HG03378 (cell line): ENCODE measurements at regions not wholly inside any gene's neighbourhood (a gene's known extent, or its start where the extent isn't known, plus 50 kb on each side); places are given as distances from the start of the nearest gene placed in this dataset.

Experiments used
- ATAC-seq: cut with Tn5 transposase; IDR thresholded peaks from one replicate; pipeline ENCODE4 v1.9.1; 2021; ENCODE audit warnings: mild to moderate bottlenecking, moderate library complexity; ENCODE audit not compliant: unreplicated experiment

GRCh38 chr2:65866148-65866547, 433.7 kb upstream of the SPRED2 start:
- ATAC-seq: no peak

- no peak for ATAC-seq
Measured at GRCh38 chr2:65864619-65865018, 432.2 kb upstream of the SPRED2 start.

GRCh38 chr2:65863713-65864112, 431.3 kb upstream of the SPRED2 start:
- no peak for ATAC-seq

- no peak for ATAC-seq
Measured at GRCh38 chr2:65856928-65857327, 424.5 kb upstream of the SPRED2 start.

- no peak for ATAC-seq
Measured at GRCh38 chr2:65856423-65856822, 424.0 kb upstream of the SPRED2 start.

GRCh38 chr2:65850695-65851094, 418.3 kb upstream of the SPRED2 start:
- ATAC-seq: no peak

GRCh38 chr2:65846989-65847678, 414.7 kb upstream of the SPRED2 start:
- ATAC-seq: no peak

- ATAC-seq: no peak
Measured at GRCh38 chr2:65845442-65846182, 413.2 kb upstream of the SPRED2 start.

GRCh38 chr2:65842104-65842503, 409.7 kb upstream of the SPRED2 start:
- no peak for ATAC-seq

- no peak for ATAC-seq
Measured at GRCh38 chr2:65835975-65836549, 403.7 kb upstream of the SPRED2 start.

GRCh38 chr2:65834771-65835475, 402.5 kb upstream of the SPRED2 start:
- ATAC-seq: no peak

- ATAC-seq: no peak
Measured at GRCh38 chr2:65834062-65834461, 401.7 kb upstream of the SPRED2 start.

GRCh38 chr2:65831509-65831908, 399.1 kb upstream of the SPRED2 start:
- no peak for ATAC-seq

- ATAC-seq: no peak
Measured at GRCh38 chr2:65826567-65826966, 394.2 kb upstream of the SPRED2 start.

- no peak for ATAC-seq
Measured at GRCh38 chr2:65823511-65823910, 391.1 kb upstream of the SPRED2 start.

- ATAC-seq: no peak
Measured at GRCh38 chr2:65820454-65820853, 388.1 kb upstream of the SPRED2 start.

GRCh38 chr2:65819963-65820362, 387.6 kb upstream of the SPRED2 start:
- no peak for ATAC-seq

GRCh38 chr2:65818873-65819451, 386.6 kb upstream of the SPRED2 start:
- no peak for ATAC-seq

GRCh38 chr2:65813631-65814173, 381.3 kb upstream of the SPRED2 start:
- ATAC-seq: no peak

GRCh38 chr2:65812887-65813286, 380.5 kb upstream of the SPRED2 start:
- no peak for ATAC-seq

- no peak for ATAC-seq
Measured at GRCh38 chr2:65807942-65808341, 375.5 kb upstream of the SPRED2 start.
